VCaP (cell line): ENCODE measurements at regions not wholly inside any gene's neighbourhood (a gene's known extent, or its start where the extent isn't known, plus 50 kb on each side); places are given as distances from the start of the nearest gene placed in this dataset.

Experiments
- H3K27ac ChIP-seq: fragments of 450-650 bp; 2 replicates; pipeline ENCODE4 v1.5.1; 2017
- CTCF ChIP-seq: fragments of 450-650 bp; conservative IDR thresholded peaks from 2 replicates; pipeline ENCODE4 v1.5.1; 2017; ENCODE audit warnings: mild to moderate bottlenecking, moderate library complexity

GRCh38 chr10:6958711-6959110 is 378.6 kb upstream of the PRKCQ start:
- no peak overlapping the region for H3K27ac ChIP-seq
- no peak for TF ChIP-seq CTCF

GRCh38 chr10:6958254-6958653 is 378.2 kb upstream of the PRKCQ start:
- TF ChIP-seq CTCF: no peak
- no peak overlapping the region for H3K27ac ChIP-seq

DNA sequence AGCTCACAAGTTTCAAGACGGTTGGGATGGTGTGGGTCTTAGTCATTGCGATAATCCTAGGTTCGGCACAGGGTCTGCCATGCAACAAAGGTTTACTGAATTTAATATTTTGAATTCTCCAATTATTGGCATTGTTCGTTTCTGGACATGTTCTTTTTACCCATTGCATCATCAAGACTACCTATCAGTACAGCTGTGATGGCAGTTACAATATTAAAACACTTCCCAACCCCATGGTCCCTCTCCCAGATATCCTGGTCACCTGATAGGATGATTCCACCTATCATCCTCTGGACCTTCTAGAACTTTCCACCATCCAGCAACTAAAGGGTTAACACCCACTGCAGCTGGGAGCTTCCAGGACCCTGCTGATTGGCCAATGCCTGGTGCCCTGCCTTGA is 377.8 kb upstream of the PRKCQ start:
- TF ChIP-seq CTCF: no peak
- H3K27ac ChIP-seq: no peak overlapping the region

DNA sequence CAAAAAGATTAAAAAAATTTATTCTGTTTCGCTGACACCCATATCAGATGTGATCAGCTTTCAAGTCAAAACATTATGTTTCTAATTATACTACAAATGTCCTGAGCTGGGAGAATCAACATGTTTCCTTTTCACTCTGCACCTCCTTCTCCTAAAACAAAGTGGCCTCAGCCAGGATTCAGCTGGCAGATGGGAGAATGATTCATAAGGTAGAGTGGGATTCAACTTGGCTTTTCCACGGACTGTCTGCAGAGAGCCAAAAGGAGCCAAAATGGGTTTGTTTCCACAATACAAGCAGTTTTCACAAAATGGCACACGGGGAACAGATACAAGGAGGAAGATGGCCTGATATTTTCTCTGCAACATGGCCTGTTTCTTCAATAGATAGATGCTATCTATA is 376.5 kb upstream of the PRKCQ start:
- no peak overlapping the region for H3K27ac ChIP-seq
- TF ChIP-seq CTCF: no peak

DNA sequence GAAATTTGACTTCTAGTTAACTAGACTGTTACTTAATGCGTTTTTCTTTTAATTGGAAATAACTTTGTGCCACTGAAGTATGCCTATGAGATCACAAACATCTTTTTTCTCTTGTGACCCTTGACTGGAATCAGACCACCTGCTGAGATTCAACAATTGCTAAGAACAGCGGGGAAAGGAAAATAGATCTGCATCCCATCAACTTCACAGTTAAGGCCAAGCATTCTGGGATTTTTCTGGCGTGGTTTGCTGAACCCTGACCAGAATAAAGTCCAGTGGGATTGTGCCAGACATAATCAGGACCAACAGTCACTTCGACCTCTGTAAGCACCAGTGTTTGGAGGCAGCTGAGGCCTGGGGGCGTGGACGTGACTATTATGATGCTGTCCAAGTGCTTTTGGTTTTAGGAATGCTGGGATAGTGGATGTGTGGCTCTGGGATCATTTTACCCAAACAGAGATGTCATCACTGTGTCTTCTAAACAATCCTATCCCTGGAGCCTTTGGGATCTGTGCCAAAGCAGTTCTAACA is 373.3 kb upstream of the PRKCQ start:
- no peak overlapping the region for H3K27ac ChIP-seq
- TF ChIP-seq CTCF: no peak

DNA sequence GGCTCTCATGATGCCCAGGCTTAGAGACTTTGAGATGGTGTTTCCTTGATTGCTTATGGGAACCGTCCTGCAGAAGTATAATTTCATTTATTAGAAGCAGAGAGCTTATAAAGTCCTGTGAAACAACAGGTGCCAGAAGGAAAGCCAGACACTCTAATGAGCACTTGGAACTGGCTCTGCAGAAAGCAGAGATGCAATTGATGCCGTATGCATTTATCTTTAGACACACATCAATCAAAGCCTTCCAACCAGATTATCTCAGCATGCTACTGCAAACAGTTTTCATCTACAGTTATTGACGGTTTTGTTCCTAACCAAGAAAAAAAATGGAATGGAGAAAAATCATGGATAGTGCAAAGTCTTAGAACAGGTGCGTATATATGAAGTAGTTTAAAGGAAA is 371.7 kb upstream of the PRKCQ start:
- no peak overlapping the region for H3K27ac ChIP-seq
- TF ChIP-seq CTCF: no peak

- H3K27ac ChIP-seq: no peak overlapping the region
- TF ChIP-seq CTCF: no peak
Measured at GRCh38 chr10:6950133-6950532, 370.1 kb upstream of the PRKCQ start.

DNA sequence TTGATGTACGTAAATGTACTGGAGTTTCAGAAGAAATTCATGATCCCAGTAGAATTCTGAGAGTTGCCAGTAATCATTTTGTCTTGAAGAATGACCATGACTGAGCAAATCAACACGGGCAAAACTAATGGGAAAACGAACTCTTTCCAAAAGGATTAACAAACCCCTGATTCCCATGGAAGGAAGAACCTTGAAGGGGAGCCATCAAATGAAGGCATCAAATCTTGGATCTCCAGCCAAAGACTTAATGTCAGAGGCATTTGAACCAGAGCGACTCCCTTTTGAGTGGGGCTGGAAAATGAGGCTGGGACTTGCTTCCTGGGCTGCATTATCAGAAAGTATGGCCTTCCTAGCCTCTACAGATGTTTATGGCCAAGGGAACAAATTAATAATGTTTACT is 364.4 kb upstream of the PRKCQ start:
- no peak for TF ChIP-seq CTCF
- no peak overlapping the region for H3K27ac ChIP-seq
